ENCODE measurements at regions not wholly inside any gene's neighbourhood (a gene's known extent, or its start where the extent isn't known, plus 50 kb on each side); places are given as distances from the start of the nearest gene placed in this dataset.

- ATAC-seq (ENCODE audit: insufficient read depth, low read depth) (no peak), DNase-seq (no peak)
- H2AFZ ChIP-seq (ENCODE audit: low read depth, low read length): no peak overlapping the region
- no peaks in the 10 kb centered on the region for H4K20me1 ChIP-seq (ENCODE audit: insufficient read depth, low read length)
- H3K27ac ChIP-seq (ENCODE audit: low read length): no peak overlapping the region
- no peak for TF ChIP-seq CTCF (IDR thresholded peaks at IDR 0.05; ENCODE audit: borderline replicate concordance, extremely low read depth, low read length, poor library complexity, severe bottlenecking)
- TF ChIP-seq EZH2 (IDR thresholded peaks at IDR 0.05; ENCODE audit: borderline replicate concordance, low read depth, low read length, severe bottlenecking): no peak
- H3K9me3 ChIP-seq (ENCODE audit: insufficient read depth, low read length, severe bottlenecking): no peaks in the 10 kb centered on the region
- no peaks in the 10 kb centered on the region for H3K36me3 ChIP-seq (ENCODE audit: insufficient read depth, low read length)
- H3K27me3 ChIP-seq (ENCODE audit: insufficient read depth, low read length, poor library complexity): no peaks in the 10 kb centered on the region
- H3K4me1 ChIP-seq (ENCODE audit: insufficient read depth, low read length): no peaks in the 10 kb centered on the region
- H3K4me3 ChIP-seq (ENCODE audit: low read depth in 1 of 2, low read length in 2 of 2): no peak overlapping the region
- H3K79me2 ChIP-seq (ENCODE audit: insufficient read depth, low read length): no peaks in the 10 kb centered on the region
- no peak overlapping the region for H3K9ac ChIP-seq (ENCODE audit: low read depth, low read length)
- no peak overlapping the region for H3K4me2 ChIP-seq (ENCODE audit: insufficient read depth, low read length)
Observed at GRCh38 chr5:33073881-33074327, 362.8 kb downstream of the NPR3 start.

GRCh38 chr5:33074548-33074947 is 363.4 kb downstream of the NPR3 start:
- Histone ChIP-seq H2AFZ (ENCODE audit: low read depth, low read length) (no peak overlapping the region), H3K4me1 (ENCODE audit: insufficient read depth, low read length) (no peaks in the 10 kb centered on the region)

GRCh38 chr5:33075731-33076130 is 364.6 kb downstream of the NPR3 start:
- no peaks in the 10 kb centered on the region for H3K36me3 ChIP-seq (ENCODE audit: insufficient read depth, low read length)
- no peaks in the 10 kb centered on the region for H3K79me2 ChIP-seq (ENCODE audit: insufficient read depth, low read length)
- no peak for DNase-seq
- no peaks in the 10 kb centered on the region for H4K20me1 ChIP-seq (ENCODE audit: insufficient read depth, low read length)
- H3K27ac ChIP-seq (ENCODE audit: low read length): no peak overlapping the region
- H3K4me2 ChIP-seq (ENCODE audit: insufficient read depth, low read length): no peak overlapping the region
- no peaks in the 10 kb centered on the region for H3K4me1 ChIP-seq (ENCODE audit: insufficient read depth, low read length)
- TF ChIP-seq EZH2 (IDR thresholded peaks at IDR 0.05; ENCODE audit: borderline replicate concordance, low read depth, low read length, severe bottlenecking) (no peak), CTCF (IDR thresholded peaks at IDR 0.05; ENCODE audit: borderline replicate concordance, extremely low read depth, low read length, poor library complexity, severe bottlenecking) (no peak)
- H3K9ac ChIP-seq (ENCODE audit: low read depth, low read length): no peak overlapping the region
- no peak overlapping the region for H2AFZ ChIP-seq (ENCODE audit: low read depth, low read length)
- H3K4me3 ChIP-seq (ENCODE audit: low read depth in 1 of 2, low read length in 2 of 2): no peak overlapping the region
- no peaks in the 10 kb centered on the region for H3K9me3 ChIP-seq (ENCODE audit: insufficient read depth, low read length, severe bottlenecking)
- no peaks in the 10 kb centered on the region for H3K27me3 ChIP-seq (ENCODE audit: insufficient read depth, low read length, poor library complexity)
- ATAC-seq (ENCODE audit: insufficient read depth, low read depth): no peak

More at GRCh38 chr5:33074548-33074947, 363.4 kb downstream of the NPR3 start:
- no peaks in the 10 kb centered on the region for H3K79me2 ChIP-seq (ENCODE audit: insufficient read depth, low read length)
- no peak for DNase-seq
- no peaks in the 10 kb centered on the region for H3K36me3 ChIP-seq (ENCODE audit: insufficient read depth, low read length)
- no peaks in the 10 kb centered on the region for H4K20me1 ChIP-seq (ENCODE audit: insufficient read depth, low read length)
- H3K9me3 ChIP-seq (ENCODE audit: insufficient read depth, low read length, severe bottlenecking): no peaks in the 10 kb centered on the region
- no peak for ATAC-seq (ENCODE audit: insufficient read depth, low read depth)
- no peak overlapping the region for H3K4me3 ChIP-seq (ENCODE audit: low read depth in 1 of 2, low read length in 2 of 2)
- no peak overlapping the region for H3K9ac ChIP-seq (ENCODE audit: low read depth, low read length)
- TF ChIP-seq CTCF (IDR thresholded peaks at IDR 0.05; ENCODE audit: borderline replicate concordance, extremely low read depth, low read length, poor library complexity, severe bottlenecking) (no peak), EZH2 (IDR thresholded peaks at IDR 0.05; ENCODE audit: borderline replicate concordance, low read depth, low read length, severe bottlenecking) (no peak)
- no peaks in the 10 kb centered on the region for H3K27me3 ChIP-seq (ENCODE audit: insufficient read depth, low read length, poor library complexity)
- H3K27ac ChIP-seq (ENCODE audit: low read length): no peak overlapping the region
- no peak overlapping the region for H3K4me2 ChIP-seq (ENCODE audit: insufficient read depth, low read length)

GRCh38 chr5:33079548-33079947 is 361.2 kb upstream of the TARS1 start:
- no peak overlapping the region for H3K4me2 ChIP-seq (ENCODE audit: insufficient read depth, low read length)

More at GRCh38 chr5:33079548-33079947, 361.2 kb upstream of the TARS1 start:
- TF ChIP-seq CTCF (IDR thresholded peaks at IDR 0.05; ENCODE audit: borderline replicate concordance, extremely low read depth, low read length, poor library complexity, severe bottlenecking) (no peak), EZH2 (IDR thresholded peaks at IDR 0.05; ENCODE audit: borderline replicate concordance, low read depth, low read length, severe bottlenecking) (no peak)
- DNase-seq: no peak
- H3K36me3 ChIP-seq (ENCODE audit: insufficient read depth, low read length): no peaks in the 10 kb centered on the region
- no peak overlapping the region for H2AFZ ChIP-seq (ENCODE audit: low read depth, low read length)
- H3K4me1 ChIP-seq (ENCODE audit: insufficient read depth, low read length): no peaks in the 10 kb centered on the region
- H3K9ac ChIP-seq (ENCODE audit: low read depth, low read length): no peak overlapping the region
- H4K20me1 ChIP-seq (ENCODE audit: insufficient read depth, low read length): no peaks in the 10 kb centered on the region
- no peak overlapping the region for H3K4me3 ChIP-seq (ENCODE audit: low read depth in 1 of 2, low read length in 2 of 2)
- no peaks in the 10 kb centered on the region for H3K79me2 ChIP-seq (ENCODE audit: insufficient read depth, low read length)
- H3K27me3 ChIP-seq (ENCODE audit: insufficient read depth, low read length, poor library complexity): no peaks in the 10 kb centered on the region
- no peak for ATAC-seq (ENCODE audit: insufficient read depth, low read depth)
- no peak overlapping the region for H3K27ac ChIP-seq (ENCODE audit: low read length)
- H3K9me3 ChIP-seq (ENCODE audit: insufficient read depth, low read length, severe bottlenecking): no peaks in the 10 kb centered on the region
